Putamen (tissue), 1 donor: ENCODE measurements at regions not wholly inside any gene's neighbourhood (a gene's known extent, or its start where the extent isn't known, plus 50 kb on each side); places are given as distances from the start of the nearest gene placed in this dataset.
"Not testable (repeated sequence)": the region's sequence is repeated elsewhere in the genome, so short reads cannot be mapped to it uniquely, and the experiment has no call there.

Experiments
- DNase-seq: peaks from one replicate; pipeline ENCODE4 v3.0.0-alpha.2; 2016; ENCODE audit warnings: low spot score

- no peak for DNase-seq
Observed at GRCh38 chr13:81381560-81381959, 1040.6 kb upstream of the SPRY2 start.

- DNase-seq, result no peak
Observed at GRCh38 chr13:81379183-81379582, 1038.3 kb upstream of the SPRY2 start.

- peak; percentile 16 for DNase-seq
Observed at GRCh38 chr13:81377921-81378320, 1037.0 kb upstream of the SPRY2 start.

DNA sequence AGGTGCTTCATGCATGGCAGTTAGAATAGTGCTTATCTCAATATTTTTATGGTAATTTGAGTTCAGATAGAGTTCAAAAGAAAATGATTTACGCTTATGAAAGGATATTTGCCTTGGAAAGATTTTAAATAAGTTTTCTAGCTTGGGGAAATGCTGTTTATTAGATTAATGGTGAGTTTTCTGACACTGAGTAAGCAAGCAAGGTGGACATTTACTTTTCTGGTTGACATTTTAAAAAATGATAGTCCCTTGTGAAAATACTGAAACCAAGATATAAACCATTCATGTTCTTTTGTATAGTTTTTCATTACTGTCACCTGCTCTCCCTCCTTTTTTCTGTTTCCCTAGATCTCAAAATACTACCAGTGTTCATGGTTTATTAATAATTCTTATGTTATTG lies 1034.8 kb upstream of the SPRY2 start:
- no peak for DNase-seq

DNA sequence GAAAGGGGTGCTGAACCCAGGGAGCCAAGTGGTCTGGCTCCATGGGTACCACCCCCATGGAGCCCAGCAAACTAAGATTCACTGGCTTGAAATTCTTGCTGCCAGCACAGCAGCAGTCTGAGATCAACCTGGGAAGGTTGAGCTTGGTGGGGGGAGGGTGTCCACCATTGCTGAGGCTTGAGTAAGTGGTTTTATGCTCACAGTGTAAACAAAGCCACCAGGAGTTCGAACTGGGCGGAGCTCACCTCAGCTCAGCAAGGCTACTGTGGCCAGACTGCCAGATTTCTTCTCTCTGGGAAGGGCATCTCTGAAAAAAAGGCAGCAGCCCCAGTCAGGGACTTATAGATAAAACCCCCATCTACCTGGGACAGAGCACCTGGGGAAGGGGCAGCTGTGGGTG lies 1021.8 kb upstream of the SPRY2 start:
- DNase-seq, result not testable (repeated sequence)

DNA sequence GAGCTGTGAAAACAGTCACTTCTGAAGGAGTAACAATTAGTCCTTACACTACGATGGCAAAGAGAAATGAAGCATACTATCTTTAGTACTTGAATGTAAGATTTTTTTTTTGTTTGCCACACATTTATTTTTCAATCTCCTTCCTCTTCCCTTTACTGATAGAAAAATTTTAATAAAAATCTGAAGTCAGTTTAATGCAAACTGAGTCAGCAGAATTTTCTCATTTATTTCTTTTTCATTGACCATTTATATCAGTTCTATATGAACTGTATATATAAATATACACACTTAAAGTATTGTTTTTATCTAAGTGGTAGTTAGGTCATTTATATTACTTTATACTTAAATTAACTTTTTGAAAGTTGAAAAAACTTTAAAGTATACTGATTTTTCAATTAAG lies 1009.1 kb upstream of the SPRY2 start:
- no peak for DNase-seq

- DNase-seq, result not testable (repeated sequence)
Observed at GRCh38 chr13:81340118-81341069, 999.5 kb upstream of the SPRY2 start.

- not testable (repeated sequence) for DNase-seq
Observed at GRCh38 chr13:81339666-81340065, 998.7 kb upstream of the SPRY2 start.

DNA sequence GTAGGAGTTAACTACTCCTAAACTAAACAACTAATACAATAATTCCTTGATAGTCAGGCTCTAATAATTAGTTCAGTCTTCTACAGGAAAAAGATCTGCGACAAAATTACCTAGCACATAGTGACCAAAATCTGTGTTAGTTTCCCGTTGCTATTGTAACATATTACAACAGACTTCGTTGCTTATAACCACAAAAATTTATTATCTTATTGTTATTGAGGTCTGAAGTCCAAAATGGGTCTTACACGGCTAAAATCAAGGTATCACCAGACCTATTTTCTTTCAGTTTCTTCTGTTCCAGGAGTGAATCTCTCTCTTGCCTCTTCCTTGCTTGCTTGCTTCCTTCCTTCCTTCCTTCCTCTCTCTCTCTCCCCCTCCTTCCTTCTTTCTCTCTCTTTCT lies 993.6 kb upstream of the SPRY2 start:
- no peak for DNase-seq

DNA sequence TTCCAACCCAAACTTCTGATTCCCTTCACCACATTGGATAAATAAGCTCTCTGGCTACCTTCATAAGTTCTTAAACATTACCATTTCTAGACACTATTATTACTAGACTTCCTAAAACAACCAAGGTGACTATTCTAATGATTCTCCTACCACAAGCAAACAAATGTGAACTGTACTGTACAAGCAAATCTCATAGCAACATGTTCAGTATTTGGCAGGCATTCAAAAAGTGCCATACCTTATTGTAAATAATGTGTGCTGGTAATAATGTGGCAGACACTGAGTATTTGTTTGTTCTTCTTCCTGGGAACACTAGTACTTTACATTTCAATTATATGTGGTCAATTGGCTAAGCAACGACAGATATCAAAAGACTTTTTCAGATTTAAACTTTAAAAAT lies 986.0 kb upstream of the SPRY2 start:
- DNase-seq, result no peak

DNA sequence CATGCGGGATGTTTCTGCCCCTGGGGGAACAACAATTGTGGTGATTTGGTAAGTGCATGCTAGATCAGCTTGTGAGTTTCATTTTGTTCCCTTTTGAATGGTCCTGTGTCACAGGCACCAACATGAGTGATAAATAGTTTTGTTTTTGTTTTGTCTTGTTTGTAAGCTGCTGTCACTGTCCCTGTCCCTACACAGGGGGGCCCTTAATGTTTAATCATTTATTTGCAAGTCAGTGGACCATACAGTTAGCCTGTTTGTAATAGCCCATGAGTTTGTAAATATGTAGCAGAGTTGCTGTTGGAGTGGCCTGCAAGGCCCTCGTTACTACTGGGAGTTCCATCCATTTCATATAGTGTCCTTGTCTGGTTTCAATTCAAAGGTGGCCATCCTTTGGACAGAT lies 979.6 kb upstream of the SPRY2 start:
- no peak for DNase-seq

GRCh38 chr13:81319351-81319750 lies 978.4 kb upstream of the SPRY2 start:
- no peak for DNase-seq

GRCh38 chr13:81318231-81319019 lies 977.5 kb upstream of the SPRY2 start:
- DNase-seq, result no peak

- DNase-seq, result no peak
Observed at GRCh38 chr13:81314461-81314860, 973.5 kb upstream of the SPRY2 start.

- no peak for DNase-seq
Observed at GRCh38 chr13:81305928-81306327, 965.0 kb upstream of the SPRY2 start.

GRCh38 chr13:81304121-81304659 lies 963.3 kb upstream of the SPRY2 start:
- DNase-seq, result no peak

GRCh38 chr13:81302677-81303076 lies 961.8 kb upstream of the SPRY2 start:
- no peak for DNase-seq

DNA sequence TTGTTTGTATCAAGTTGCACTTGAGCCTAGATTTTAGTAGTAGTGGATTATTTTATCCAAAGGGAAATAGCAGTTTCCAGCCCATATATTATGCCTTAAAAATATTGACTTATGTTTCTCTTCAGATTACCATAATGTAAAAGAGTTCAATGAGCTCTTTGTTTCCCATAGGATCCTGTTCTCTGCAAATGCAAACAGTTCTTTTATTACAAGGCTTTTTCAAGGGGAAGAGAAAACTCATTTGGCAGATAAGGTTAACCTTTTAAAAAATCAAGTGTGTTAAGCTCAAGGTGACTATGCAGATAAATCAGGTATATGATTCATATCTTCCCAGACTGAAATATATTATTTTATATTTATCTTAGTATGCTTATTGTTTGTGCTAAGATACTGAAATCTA lies 961.2 kb upstream of the SPRY2 start:
- DNase-seq, result no peak

GRCh38 chr13:81295177-81295576 lies 954.3 kb upstream of the SPRY2 start:
- DNase-seq, result no peak

DNA sequence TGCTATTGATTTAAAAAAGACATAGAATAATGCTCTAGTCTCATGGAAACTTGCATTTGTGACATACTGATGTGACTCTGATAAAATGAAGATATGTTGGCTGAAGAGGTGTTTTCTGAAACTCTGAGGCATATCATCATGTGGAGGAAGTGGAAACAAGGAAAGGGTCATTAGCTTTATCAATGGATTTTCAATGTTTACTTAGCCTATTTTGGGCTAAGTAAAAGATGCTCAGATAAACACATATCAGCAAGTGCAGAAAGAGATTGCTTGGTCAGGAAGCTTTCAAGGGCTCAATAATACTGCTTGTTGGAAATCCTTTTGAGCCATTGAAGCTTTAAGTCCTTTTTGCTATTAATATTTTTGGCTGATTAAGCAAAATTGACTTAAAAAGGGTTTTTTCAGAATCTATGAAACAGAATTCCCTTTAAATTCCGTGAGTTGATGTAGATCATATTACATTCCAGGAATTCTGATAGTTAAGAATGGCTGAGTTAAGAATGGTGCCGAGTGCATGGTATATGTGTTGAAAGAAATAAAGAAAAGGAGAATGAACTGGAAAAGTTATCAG lies 952.8 kb upstream of the SPRY2 start:
- no peak for DNase-seq

DNA sequence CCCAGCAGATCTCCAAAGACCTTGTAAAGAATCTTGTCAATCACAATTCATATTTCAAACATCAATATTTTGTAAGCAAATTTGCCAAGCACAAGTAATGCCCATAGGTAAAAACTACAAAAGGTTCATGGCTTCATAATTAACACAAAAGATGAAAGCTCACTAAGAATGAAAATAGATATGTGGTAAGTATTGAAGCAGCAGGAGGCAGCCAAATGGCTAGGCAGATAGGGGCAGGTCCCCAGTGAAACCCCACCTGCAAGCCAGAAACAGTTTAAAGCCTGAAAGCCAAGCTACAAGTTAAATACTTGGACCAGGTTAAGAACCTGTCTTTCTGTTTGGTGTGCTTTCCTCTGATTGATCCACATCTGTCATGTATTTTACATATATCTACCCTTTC lies 942.6 kb upstream of the SPRY2 start:
- no peak for DNase-seq

DNA sequence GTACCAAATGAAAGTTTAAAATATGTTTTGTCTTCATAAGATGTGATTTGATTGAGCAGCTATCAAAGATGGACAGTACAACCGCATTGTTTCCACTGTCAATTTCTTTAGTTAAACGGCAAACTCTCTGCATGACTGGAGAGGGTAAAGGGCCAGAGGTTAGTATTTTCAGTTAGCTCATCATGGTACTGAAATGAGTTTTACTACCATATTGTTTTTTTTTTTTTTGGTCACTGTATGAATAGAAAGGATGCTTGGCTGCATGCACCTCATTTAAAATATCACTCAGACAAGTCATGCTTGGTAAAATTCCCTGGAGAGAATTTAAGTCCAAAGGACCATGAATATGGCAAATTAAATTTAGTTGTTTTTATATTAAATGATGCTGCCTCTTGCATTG lies 942.1 kb upstream of the SPRY2 start:
- no peak for DNase-seq
